ENCODE measurements at regions not wholly inside any gene's neighbourhood (a gene's known extent, or its start where the extent isn't known, plus 50 kb on each side); places are given as distances from the start of the nearest gene placed in this dataset.

DNA sequence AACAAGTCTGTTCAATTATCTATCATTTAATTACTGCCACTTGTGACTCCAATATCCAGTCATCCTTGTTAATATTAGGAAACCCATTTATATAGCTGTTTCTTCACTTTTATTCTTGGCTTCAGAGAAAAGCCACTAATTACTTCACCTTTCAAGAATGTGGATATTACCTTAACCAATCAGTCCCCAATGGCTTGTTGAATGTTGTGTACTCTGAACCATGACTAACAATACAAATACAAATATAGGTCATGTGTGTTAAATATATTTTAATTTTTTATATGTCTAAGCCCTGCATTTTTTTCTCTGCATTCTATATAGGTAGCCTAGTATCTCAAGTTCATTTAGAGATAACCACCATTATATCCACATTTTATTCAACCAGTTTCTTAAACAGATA, 1513.4 kb upstream of the AGA start:
- Mint-ChIP-seq H3K9me3 (ENCODE audit: unreplicated experiment) (no peaks in the 10 kb centered on the region), H3K4me3 (ENCODE audit: unreplicated experiment) (no peak overlapping the region), H3K4me1 (ENCODE audit: unreplicated experiment) (no peaks in the 10 kb centered on the region), H3K27me3 (ENCODE audit: unreplicated experiment) (peaks cover 5% of the 10 kb centered on the region), H3K36me3 (ENCODE audit: low read depth, unreplicated experiment) (peaks cover 17% of the 10 kb centered on the region), H3K27ac (ENCODE audit: unreplicated experiment) (no peak overlapping the region)
- DNase-seq (ENCODE audit: low spot score) = no peak
- TF ChIP-seq, protein P1, sequence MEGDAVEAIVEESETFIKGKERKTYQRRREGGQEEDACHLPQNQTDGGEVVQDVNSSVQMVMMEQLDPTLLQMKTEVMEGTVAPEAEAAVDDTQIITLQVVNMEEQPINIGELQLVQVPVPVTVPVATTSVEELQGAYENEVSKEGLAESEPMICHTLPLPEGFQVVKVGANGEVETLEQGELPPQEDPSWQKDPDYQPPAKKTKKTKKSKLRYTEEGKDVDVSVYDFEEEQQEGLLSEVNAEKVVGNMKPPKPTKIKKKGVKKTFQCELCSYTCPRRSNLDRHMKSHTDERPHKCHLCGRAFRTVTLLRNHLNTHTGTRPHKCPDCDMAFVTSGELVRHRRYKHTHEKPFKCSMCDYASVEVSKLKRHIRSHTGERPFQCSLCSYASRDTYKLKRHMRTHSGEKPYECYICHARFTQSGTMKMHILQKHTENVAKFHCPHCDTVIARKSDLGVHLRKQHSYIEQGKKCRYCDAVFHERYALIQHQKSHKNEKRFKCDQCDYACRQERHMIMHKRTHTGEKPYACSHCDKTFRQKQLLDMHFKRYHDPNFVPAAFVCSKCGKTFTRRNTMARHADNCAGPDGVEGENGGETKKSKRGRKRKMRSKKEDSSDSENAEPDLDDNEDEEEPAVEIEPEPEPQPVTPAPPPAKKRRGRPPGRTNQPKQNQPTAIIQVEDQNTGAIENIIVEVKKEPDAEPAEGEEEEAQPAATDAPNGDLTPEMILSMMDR (IDR thresholded peaks at IDR 0.05; ENCODE audit: unreplicated experiment) = no peak

DNA sequence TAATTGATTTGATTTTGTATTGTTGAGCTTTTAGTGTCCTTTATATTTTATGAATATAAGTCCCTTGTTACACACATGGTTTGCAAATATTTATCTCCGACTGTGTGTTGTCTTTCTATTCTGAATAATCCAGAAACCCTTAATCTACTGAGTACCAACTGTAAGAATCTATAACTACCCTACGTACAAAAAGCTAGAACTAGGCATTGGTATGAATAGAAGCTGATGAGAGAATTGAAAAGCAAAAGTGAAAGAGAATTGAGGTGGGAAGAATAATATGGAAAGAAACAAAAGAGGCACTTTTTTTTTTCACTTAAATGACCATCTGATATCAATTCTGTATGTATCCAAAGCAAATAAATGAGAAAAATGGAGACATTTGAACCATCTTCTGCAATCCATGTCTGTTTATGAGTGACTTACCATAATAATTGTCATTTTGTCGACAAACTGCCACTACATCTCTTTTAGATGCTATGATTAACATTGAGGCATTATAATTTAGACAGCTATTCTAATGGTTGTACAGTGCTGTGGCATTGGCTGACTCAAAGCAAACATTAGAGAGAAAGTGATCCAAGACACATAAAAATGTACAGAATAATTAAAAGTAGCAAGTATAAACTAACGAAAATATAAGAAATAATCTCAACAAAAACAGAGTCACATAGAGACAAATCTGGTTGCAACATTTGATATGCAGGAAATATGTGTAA, 1516.6 kb upstream of the AGA start:
- Mint-ChIP-seq H3K27ac (ENCODE audit: unreplicated experiment) (no peak overlapping the region), H3K4me1 (ENCODE audit: unreplicated experiment) (no peaks in the 10 kb centered on the region), H3K36me3 (ENCODE audit: low read depth, unreplicated experiment) (peaks cover 10% of the 10 kb centered on the region), H3K4me3 (ENCODE audit: unreplicated experiment) (no peak overlapping the region), H3K27me3 (ENCODE audit: unreplicated experiment) (peaks cover 6% of the 10 kb centered on the region), H3K9me3 (ENCODE audit: unreplicated experiment) (no peaks in the 10 kb centered on the region)
- DNase-seq (ENCODE audit: low spot score) = no peak
- TF ChIP-seq, protein P1 (IDR thresholded peaks at IDR 0.05; ENCODE audit: unreplicated experiment) = no peak

DNA sequence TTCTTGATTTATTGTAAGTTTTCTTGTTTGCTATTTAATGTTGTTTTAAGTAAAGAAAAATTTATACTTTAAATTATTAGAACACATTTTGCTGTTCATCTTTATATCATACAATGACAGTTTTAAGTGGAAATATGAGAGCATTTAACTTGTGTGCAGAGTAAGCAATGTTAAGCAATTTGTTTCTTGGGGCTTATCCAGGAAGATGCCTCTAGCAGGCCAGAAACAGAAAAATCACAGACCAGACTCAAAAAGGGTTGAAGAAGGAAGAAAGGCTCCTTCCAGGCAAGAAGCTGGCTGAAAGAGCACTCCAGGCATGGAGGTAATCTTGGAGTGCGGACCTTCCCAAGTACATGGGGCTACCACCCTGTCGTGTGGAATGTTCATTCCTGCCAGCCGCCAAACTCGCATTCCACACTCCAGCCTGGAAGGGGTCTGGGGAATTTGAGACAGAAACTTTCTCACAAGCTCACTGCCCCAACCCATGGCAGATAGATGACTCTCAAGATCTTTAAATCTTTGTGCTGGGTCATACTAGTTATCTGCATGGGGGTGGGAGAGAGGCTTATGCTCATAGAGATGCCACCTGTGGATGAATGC, 1521.3 kb upstream of the AGA start:
- Mint-ChIP-seq H3K4me1 (ENCODE audit: unreplicated experiment) (no peaks in the 10 kb centered on the region), H3K27ac (ENCODE audit: unreplicated experiment) (no peak overlapping the region), H3K9me3 (ENCODE audit: unreplicated experiment) (no peaks in the 10 kb centered on the region), H3K36me3 (ENCODE audit: low read depth, unreplicated experiment) (no peaks in the 10 kb centered on the region), H3K27me3 (ENCODE audit: unreplicated experiment) (peaks cover 1% of the 10 kb centered on the region), H3K4me3 (ENCODE audit: unreplicated experiment) (no peak overlapping the region)
- no peak for DNase-seq (ENCODE audit: low spot score)
- TF ChIP-seq, protein P1 (IDR thresholded peaks at IDR 0.05; ENCODE audit: unreplicated experiment) = no peak

DNA sequence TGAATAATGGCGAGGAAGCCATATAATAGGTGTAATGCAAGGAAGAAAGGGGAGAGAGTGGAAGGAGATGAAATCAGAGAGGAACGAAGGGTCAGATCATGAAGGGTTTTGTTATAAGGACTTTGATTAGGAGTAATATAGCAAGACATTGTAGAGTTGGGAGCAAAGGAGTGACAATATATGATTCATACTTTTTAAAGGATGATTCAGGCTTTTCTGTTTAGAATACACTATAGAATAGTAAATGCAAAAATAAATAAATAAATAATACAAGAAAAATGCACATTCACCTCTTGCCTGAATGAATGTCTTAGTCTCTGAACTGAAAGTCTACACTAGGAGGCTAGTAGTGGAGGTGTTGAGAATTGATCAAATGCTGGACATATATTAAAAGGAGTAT, 1524.4 kb upstream of the AGA start:
- no peak overlapping the region for H3K4me3 Mint-ChIP-seq (ENCODE audit: unreplicated experiment)
- TF ChIP-seq, protein P1 (IDR thresholded peaks at IDR 0.05; ENCODE audit: unreplicated experiment) = no peak
- DNase-seq (ENCODE audit: low spot score) = no peak
- no peaks in the 10 kb centered on the region for H3K9me3 Mint-ChIP-seq (ENCODE audit: unreplicated experiment)
- H3K36me3 Mint-ChIP-seq (ENCODE audit: low read depth, unreplicated experiment) = no peaks in the 10 kb centered on the region
- no peak overlapping the region for H3K27ac Mint-ChIP-seq (ENCODE audit: unreplicated experiment)
- peaks cover 1% of the 10 kb centered on the region for H3K27me3 Mint-ChIP-seq (ENCODE audit: unreplicated experiment)
- no peaks in the 10 kb centered on the region for H3K4me1 Mint-ChIP-seq (ENCODE audit: unreplicated experiment)

- Mint-ChIP-seq H3K9me3 (ENCODE audit: unreplicated experiment) (no peaks in the 10 kb centered on the region), H3K36me3 (ENCODE audit: low read depth, unreplicated experiment) (no peaks in the 10 kb centered on the region), H3K27ac (ENCODE audit: unreplicated experiment) (no peak overlapping the region), H3K27me3 (ENCODE audit: unreplicated experiment) (peaks cover 2% of the 10 kb centered on the region), H3K4me1 (ENCODE audit: unreplicated experiment) (no peaks in the 10 kb centered on the region), H3K4me3 (ENCODE audit: unreplicated experiment) (no peak overlapping the region)
- DNase-seq (ENCODE audit: low spot score) = no peak
- TF ChIP-seq, protein P1 (IDR thresholded peaks at IDR 0.05; ENCODE audit: unreplicated experiment) = no peak
Measured at GRCh38 chr4:178970433-178971140, 1528.3 kb upstream of the AGA start.

Data from endothelial cell (in vitro differentiated cells).